ENCODE measurements at regions not wholly inside any gene's neighbourhood (a gene's known extent, or its start where the extent isn't known, plus 50 kb on each side); places are given as distances from the start of the nearest gene placed in this dataset.

- no peak for TF ChIP-seq POLR2A (IDR thresholded peaks at IDR 0.05; ENCODE audit: low read depth)
- TF ChIP-seq CTCF (IDR thresholded peaks at IDR 0.05) = no peak
- TF ChIP-seq POLR2AphosphoS5 (IDR thresholded peaks at IDR 0.05) = no peak
- TF ChIP-seq EP300 (IDR thresholded peaks at IDR 0.05) = no peak
Measured at GRCh38 chr9:107721705-107722245, 232.2 kb upstream of the KLF4 start.
